Stimulated activated naive B cell treated with anti-CD40 and anti-IgM and Interleukin-4, amounts not matched to agents 10 μg/mL and 1 μg/mL and 100 μg/mL, for 72 hours (primary cell): ENCODE measurements at regions not wholly inside any gene's neighbourhood (a gene's known extent, or its start where the extent isn't known, plus 50 kb on each side); places are given as distances from the start of the nearest gene placed in this dataset.
"Not testable (repeated sequence)": the region's sequence is repeated elsewhere in the genome, so short reads cannot be mapped to it uniquely, and the experiment has no call there.

Source experiments
- ATAC-seq, 2 donors: fragments of 150-1000 bp; cut with Tn5 transposase; replicated peaks; 2 replicates each; pipeline ENCODE4 v1.10.0; 2021; ENCODE audit warnings: moderate library complexity in 1 of 2
- DNase-seq: peaks from one replicate; pipeline ENCODE4 v3.0.0; 2021
- H3K27ac Mint-ChIP-seq: one replicate; pipeline ENCODE4 v1.8.0; 2022; ENCODE audit warnings: mild to moderate bottlenecking, mixed read lengths
- H3K27me3 Mint-ChIP-seq, 2 donors: one replicate each; pipeline ENCODE4 v1.8.0; 2022; ENCODE audit warnings: mixed read lengths in 2 of 2
- H3K36me3 Mint-ChIP-seq, 2 donors: one replicate each; pipeline ENCODE4 v1.8.0; 2022; ENCODE audit warnings: mixed read lengths in 2 of 2, mild to moderate bottlenecking in 1 of 2
- H3K4me1 Mint-ChIP-seq, 2 donors: one replicate each; pipeline ENCODE4 v1.8.0; 2022; ENCODE audit warnings: mixed read lengths in 2 of 2, mild to moderate bottlenecking in 1 of 2
- H3K4me3 Mint-ChIP-seq, 2 donors: one replicate each; pipeline ENCODE4 v1.8.0; 2022; ENCODE audit warnings: mild to moderate bottlenecking in 2 of 2, mixed read lengths in 2 of 2, moderate library complexity in 1 of 2
- H3K9me3 Mint-ChIP-seq, 2 donors: one replicate each; pipeline ENCODE4 v1.8.0; 2022; ENCODE audit warnings: mixed read lengths in 2 of 2, mild to moderate bottlenecking in 1 of 2

GRCh38 chr6:19175023-19175422 is 662.1 kb upstream of the ID4 start:
- Mint-ChIP-seq H3K27ac (no peak overlapping the region), H3K27me3 (no peaks in the 10 kb centered on the region), H3K4me3 (no peak overlapping the region), H3K4me1 (no peaks in the 10 kb centered on the region), H3K9me3 (peaks cover 6 to 13% of the 10 kb centered on the region in 2 donors), H3K36me3 (no peaks in the 10 kb centered on the region)
- no peak for ATAC-seq
- DNase-seq: no peak

GRCh38 chr6:19180348-19181072 is 656.7 kb upstream of the ID4 start:
- Mint-ChIP-seq H3K4me1 (no peaks in the 10 kb centered on the region), H3K9me3 (peaks cover 12% of the 10 kb centered on the region in 2 donors), H3K27ac (no peak overlapping the region), H3K4me3 (no peak overlapping the region), H3K27me3 (no peaks in the 10 kb centered on the region), H3K36me3 (no peaks in the 10 kb centered on the region)
- DNase-seq: no peak
- no peak for ATAC-seq

- Mint-ChIP-seq H3K36me3 (no peaks in the 10 kb centered on the region), H3K4me1 (no peaks in the 10 kb centered on the region), H3K4me3 (no peak overlapping the region), H3K27ac (no peak overlapping the region), H3K9me3 (peaks cover 12% of the 10 kb centered on the region in 2 donors), H3K27me3 (no peaks in the 10 kb centered on the region)
- ATAC-seq (no peak), DNase-seq (no peak)
These were observed 656.0 kb upstream of the ID4 start for GRCh38 chr6:19181211-19181610.

- ATAC-seq: no peak
- Mint-ChIP-seq H3K27me3 (no peaks in the 10 kb centered on the region), H3K27ac (no peak overlapping the region), H3K36me3 (no peaks in the 10 kb centered on the region), H3K4me3 (no peak overlapping the region), H3K4me1 (no peaks in the 10 kb centered on the region), H3K9me3 (peaks cover 5 to 12% of the 10 kb centered on the region in 2 donors)
- no peak for DNase-seq
These were observed 643.5 kb upstream of the ID4 start for GRCh38 chr6:19193624-19194023.

- DNase-seq: no peak
- Mint-ChIP-seq H3K36me3 (peaks cover 0 to 1% of the 10 kb centered on the region in 2 donors), H3K27ac (no peak overlapping the region), H3K9me3 (peaks cover 16 to 21% of the 10 kb centered on the region in 2 donors), H3K4me1 (no peaks in the 10 kb centered on the region), H3K4me3 (no peak overlapping the region), H3K27me3 (no peaks in the 10 kb centered on the region)
- ATAC-seq: no peak
These were observed 632.7 kb upstream of the ID4 start for GRCh38 chr6:19204445-19204844.

GRCh38 chr6:19205076-19205475 is 632.1 kb upstream of the ID4 start:
- DNase-seq (no peak), ATAC-seq (no peak)
- H3K4me3 Mint-ChIP-seq: no peak overlapping the region
- H3K36me3 Mint-ChIP-seq: peaks cover 0 to 1% of the 10 kb centered on the region in 2 donors
- no peaks in the 10 kb centered on the region for H3K4me1 Mint-ChIP-seq
- no peak overlapping the region for H3K27ac Mint-ChIP-seq
- H3K27me3 Mint-ChIP-seq: no peaks in the 10 kb centered on the region
- peaks cover 16 to 23% of the 10 kb centered on the region in 2 donors for H3K9me3 Mint-ChIP-seq

- H3K4me1 Mint-ChIP-seq: no peaks in the 10 kb centered on the region
- H3K27ac Mint-ChIP-seq: no peak overlapping the region
- ATAC-seq: no peak
- no peak overlapping the region for H3K4me3 Mint-ChIP-seq
- no peaks in the 10 kb centered on the region for H3K36me3 Mint-ChIP-seq
- H3K9me3 Mint-ChIP-seq: peaks cover 8 to 9% of the 10 kb centered on the region in 2 donors
- no peak for DNase-seq
- no peaks in the 10 kb centered on the region for H3K27me3 Mint-ChIP-seq
These were observed 628.0 kb upstream of the ID4 start for GRCh38 chr6:19209202-19209601.

- ATAC-seq (peak in 1 of 2 donors; percentile 45), DNase-seq (no peak)
- Mint-ChIP-seq H3K4me1 (no peaks in the 10 kb centered on the region), H3K27ac (no peak overlapping the region), H3K36me3 (no peaks in the 10 kb centered on the region), H3K9me3 (peaks cover 8 to 9% of the 10 kb centered on the region in 2 donors), H3K27me3 (no peaks in the 10 kb centered on the region), H3K4me3 (no peak overlapping the region)
These were observed 626.1 kb upstream of the ID4 start for GRCh38 chr6:19210849-19211590.

GRCh38 chr6:19214231-19214630 is 622.9 kb upstream of the ID4 start:
- DNase-seq (no peak), ATAC-seq (no peak)
- no peak overlapping the region for H3K27ac Mint-ChIP-seq
- H3K4me3 Mint-ChIP-seq: no peak overlapping the region
- H3K27me3 Mint-ChIP-seq: no peaks in the 10 kb centered on the region
- H3K4me1 Mint-ChIP-seq: no peaks in the 10 kb centered on the region
- peaks cover 3 to 8% of the 10 kb centered on the region in 2 donors for H3K9me3 Mint-ChIP-seq
- H3K36me3 Mint-ChIP-seq: no peaks in the 10 kb centered on the region

GRCh38 chr6:19219931-19220330 is 617.2 kb upstream of the ID4 start:
- no peak overlapping the region for H3K27ac Mint-ChIP-seq
- H3K4me3 Mint-ChIP-seq: no peak overlapping the region
- no peaks in the 10 kb centered on the region for H3K27me3 Mint-ChIP-seq
- peaks cover 4% of the 10 kb centered on the region in 2 donors for H3K9me3 Mint-ChIP-seq
- no peak for ATAC-seq
- H3K36me3 Mint-ChIP-seq: no peaks in the 10 kb centered on the region
- no peak for DNase-seq
- no peaks in the 10 kb centered on the region for H3K4me1 Mint-ChIP-seq

- Mint-ChIP-seq H3K27me3 (no peaks in the 10 kb centered on the region), H3K27ac (no peak overlapping the region), H3K4me1 (no peaks in the 10 kb centered on the region), H3K36me3 (no peaks in the 10 kb centered on the region), H3K9me3 (peaks cover 4% of the 10 kb centered on the region in 2 donors), H3K4me3 (no peak overlapping the region)
- ATAC-seq (no peak), DNase-seq (no peak)
These were observed 605.1 kb upstream of the ID4 start for GRCh38 chr6:19231878-19232561.

GRCh38 chr6:19245656-19246055 is 591.5 kb upstream of the ID4 start:
- Mint-ChIP-seq H3K4me3 (no peak overlapping the region), H3K4me1 (no peaks in the 10 kb centered on the region), H3K36me3 (peaks cover 0 to 4% of the 10 kb centered on the region in 2 donors), H3K9me3 (peaks cover 27 to 32% of the 10 kb centered on the region in 2 donors), H3K27me3 (no peaks in the 10 kb centered on the region), H3K27ac (no peak overlapping the region)
- no peak for ATAC-seq
- DNase-seq: no peak

- H3K27ac Mint-ChIP-seq, H3K4me3 Mint-ChIP-seq, H3K36me3 Mint-ChIP-seq, H3K4me1 Mint-ChIP-seq, H3K27me3 Mint-ChIP-seq, DNase-seq, ATAC-seq: not testable (repeated sequence)
- peaks cover 19 to 29% of the 10 kb centered on the region in 2 donors for H3K9me3 Mint-ChIP-seq
These were observed 590.0 kb upstream of the ID4 start for GRCh38 chr6:19247181-19247580.

- not testable (repeated sequence) for H3K27me3 Mint-ChIP-seq, H3K27ac Mint-ChIP-seq, H3K36me3 Mint-ChIP-seq, ATAC-seq, H3K4me1 Mint-ChIP-seq, H3K4me3 Mint-ChIP-seq, DNase-seq
- H3K9me3 Mint-ChIP-seq: peaks cover 8 to 11% of the 10 kb centered on the region in 2 donors
These were observed 581.0 kb upstream of the ID4 start for GRCh38 chr6:19256123-19256522.
